GM18505 (cell line): ENCODE measurements at regions not wholly inside any gene's neighbourhood (a gene's known extent, or its start where the extent isn't known, plus 50 kb on each side); places are given as distances from the start of the nearest gene placed in this dataset.

ENCODE experiments used
- ATAC-seq: cut with Tn5 transposase; IDR thresholded peaks from one replicate; pipeline ENCODE4 v1.9.1; 2021; ENCODE audit not compliant: unreplicated experiment
- POLR2A ChIP-seq: IDR thresholded peaks from 4 replicates; pipeline ENCODE4 v1.6.1; 2011; ENCODE audit warnings: borderline replicate concordance; ENCODE audit not compliant: insufficient read depth, insufficient read length; ENCODE audit errors: extremely low read depth

DNA sequence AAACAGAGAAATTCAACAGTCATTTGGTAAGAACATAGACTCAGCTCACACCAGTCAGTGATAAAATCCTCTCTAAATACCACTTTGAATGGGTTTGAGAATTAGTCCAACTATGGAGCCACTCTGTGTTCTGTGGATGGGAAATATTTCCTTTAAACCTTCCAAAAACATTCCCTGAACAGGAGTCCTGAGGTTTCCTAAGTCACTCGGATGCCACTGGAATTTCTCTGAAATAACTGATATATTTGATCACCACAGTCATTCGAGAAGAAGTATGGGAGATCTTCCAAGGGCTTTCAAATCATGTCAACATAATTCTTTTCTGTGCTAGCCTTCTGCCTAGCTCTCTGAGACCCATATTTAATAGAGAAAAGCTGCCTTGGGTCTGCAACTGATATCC, 958.6 kb downstream of the STIM2 start:
- no peak for ATAC-seq
- TF ChIP-seq POLR2A = no peak

DNA sequence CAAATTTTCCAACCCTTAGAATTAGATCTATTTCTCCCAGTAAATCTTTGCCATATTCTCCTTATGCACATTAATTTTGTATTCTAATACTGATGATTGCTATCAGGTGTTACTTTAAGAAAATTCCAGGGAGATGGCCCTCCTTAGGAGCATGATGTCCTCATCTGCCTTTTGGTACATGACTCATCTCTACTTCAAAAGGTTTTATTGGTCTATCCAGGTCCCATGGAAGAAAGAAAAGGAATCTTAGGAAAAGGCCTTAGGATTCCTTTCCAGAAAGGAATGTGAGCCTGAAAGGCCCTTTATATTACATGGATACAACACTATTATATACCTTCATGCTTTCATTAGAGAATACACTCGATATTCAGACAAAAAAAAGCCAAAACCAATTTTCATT, 968.2 kb downstream of the STIM2 start:
- no peak for ATAC-seq
- no peak for TF ChIP-seq POLR2A

DNA sequence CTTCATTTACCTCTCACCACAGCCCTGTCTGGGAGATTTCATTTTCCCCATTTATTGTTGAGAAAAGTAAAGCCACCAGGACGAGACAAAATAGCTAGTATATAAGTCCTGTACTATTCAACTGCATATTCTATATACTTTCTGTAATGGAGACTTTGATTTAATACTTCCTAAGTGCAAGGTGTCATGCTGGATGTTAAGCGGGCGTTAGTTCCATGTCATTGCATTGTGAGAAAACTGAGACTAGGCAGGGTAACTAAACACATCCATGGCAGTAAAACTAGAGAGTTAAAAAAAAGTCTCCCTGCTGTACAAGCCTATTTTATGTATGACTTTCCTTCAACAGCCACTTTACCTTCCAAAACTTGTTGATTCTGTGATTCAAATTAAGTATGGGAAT, 969.6 kb downstream of the STIM2 start:
- no peak for ATAC-seq
- TF ChIP-seq POLR2A = no peak

DNA sequence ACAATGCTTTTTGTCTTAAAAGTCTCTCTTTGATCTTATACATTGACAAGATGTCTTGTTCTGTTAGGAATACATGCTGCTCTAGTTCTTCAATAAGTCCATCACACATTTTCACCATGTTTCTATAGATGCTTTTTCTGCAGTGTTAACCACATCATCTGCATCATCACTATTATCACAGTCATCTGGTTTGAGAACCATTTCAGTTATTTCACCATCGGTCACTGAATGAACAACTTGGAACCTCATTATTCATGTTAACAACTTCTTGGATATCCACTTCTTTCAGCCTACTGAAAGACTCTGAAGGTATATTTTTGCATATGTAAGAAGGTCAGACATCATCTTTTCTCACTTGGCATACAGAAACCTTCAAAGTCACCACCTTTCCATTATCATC, 975.2 kb downstream of the STIM2 start:
- no peak for ATAC-seq
- no peak for TF ChIP-seq POLR2A

DNA sequence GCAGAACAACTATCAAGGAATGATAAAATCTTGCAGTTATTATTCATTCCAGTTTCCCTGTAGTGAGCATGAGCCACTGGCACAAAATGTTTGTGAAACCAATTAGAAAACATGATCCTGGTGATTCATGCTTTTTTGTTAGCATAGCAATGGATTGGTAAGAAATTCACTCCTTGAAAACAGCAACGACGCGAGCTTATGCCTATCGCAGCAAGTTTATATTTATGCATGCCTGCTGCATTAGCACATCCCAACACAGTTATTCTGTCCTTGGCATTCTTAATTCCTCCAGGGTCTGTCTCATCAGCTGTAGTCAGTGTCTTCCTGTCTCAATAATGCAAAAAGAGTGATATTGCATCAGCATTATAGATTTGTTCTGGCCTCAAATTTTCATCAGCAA, 975.9 kb downstream of the STIM2 start:
- no peak for TF ChIP-seq POLR2A
- ATAC-seq = no peak

DNA sequence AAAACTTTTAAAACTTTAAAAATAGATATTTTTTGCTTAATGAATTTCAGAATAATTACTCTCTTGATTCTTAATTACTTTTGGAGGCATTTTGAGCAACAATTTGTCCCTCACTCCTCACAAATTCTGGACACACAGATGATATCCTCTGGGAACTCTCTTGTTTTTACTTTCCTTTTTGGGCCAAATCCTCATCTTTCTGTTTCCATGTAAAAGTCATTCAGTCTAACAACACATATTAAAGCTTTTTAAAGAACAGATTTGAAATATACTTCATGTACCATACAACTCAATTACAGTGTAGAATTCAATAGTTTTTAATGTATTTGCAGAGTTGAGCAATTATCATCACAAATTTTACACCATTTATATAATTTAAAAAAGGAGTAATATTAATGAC, 983.1 kb downstream of the STIM2 start:
- no peak for ATAC-seq
- no peak for TF ChIP-seq POLR2A

DNA sequence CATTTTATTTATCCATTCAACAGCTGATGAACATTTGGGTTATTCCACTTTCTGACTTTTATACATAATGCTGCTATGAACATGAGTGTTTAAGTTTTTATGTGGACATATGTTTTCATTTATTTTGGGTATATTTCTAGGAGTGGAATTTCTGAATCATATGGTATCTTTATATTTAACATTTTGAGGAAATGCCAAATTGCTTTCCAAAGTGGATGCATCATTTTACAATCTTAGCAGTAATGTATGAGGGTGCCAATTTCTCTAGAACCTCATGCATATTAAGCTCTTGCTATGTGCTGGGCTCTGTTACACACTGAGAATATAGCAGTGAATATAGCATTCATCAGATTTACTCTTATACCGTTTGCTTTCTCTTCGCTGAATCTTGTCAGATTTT, 983.7 kb downstream of the STIM2 start:
- ATAC-seq = no peak
- TF ChIP-seq POLR2A = no peak

DNA sequence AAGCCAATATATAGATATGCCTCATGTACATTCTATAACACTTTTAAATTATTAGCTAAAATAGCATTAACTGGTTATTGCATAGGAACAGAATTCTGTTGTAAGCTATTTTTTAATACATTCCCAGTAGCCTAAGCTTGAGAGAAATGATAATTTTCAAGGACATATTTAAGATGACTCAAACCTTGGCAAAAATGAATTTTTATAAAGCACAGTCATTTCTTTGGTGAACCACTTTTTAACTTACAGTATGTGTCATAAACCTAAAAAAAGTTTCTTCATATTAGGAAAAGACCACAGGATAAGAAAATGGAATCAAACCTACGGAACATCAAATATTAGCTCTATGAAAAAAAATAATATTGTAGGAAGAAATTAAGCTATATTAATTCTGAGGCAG, 986.3 kb downstream of the STIM2 start:
- no peak for TF ChIP-seq POLR2A
- ATAC-seq = no peak

DNA sequence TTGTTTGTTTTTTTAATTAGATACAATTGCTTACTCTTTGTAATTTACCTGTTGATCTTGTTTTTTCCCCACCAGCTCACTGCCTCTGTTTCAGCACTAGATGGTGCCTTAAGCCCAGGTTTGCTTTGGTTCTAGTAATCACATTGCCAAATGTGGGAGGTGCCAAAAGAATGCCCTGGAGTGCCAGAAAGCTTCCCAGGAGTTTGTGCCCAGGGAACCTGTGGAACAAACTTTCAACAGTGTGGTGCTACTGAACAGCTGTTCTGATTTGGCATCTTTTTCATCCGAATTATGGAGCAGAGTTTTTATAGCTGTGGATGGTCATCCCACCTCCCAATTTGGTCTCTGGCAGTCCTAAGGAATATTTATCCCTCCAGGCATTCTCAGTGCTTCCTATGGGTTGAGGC, 1000.7 kb downstream of the STIM2 start:
- no peak for ATAC-seq
- no peak for TF ChIP-seq POLR2A

DNA sequence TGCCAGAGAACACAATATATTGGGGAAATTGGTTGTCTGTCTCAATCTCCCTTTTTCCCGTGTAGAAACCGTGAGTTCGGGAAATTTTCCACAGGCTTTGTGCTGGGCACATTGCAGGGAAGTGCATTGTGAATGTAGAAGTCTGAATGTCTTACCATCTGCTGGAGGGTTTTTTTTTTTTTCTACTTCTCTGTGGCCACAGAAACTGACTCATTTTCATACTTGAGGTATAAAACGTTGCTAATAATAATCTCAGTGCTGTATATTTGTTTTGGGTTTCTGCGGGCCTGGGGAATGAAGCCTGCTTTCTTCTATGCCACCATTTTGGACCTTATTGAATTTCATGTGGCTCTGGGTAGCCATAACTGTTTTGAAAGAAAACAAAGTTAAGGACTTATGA, 1001.2 kb downstream of the STIM2 start:
- TF ChIP-seq POLR2A = no peak
- no peak for ATAC-seq

DNA sequence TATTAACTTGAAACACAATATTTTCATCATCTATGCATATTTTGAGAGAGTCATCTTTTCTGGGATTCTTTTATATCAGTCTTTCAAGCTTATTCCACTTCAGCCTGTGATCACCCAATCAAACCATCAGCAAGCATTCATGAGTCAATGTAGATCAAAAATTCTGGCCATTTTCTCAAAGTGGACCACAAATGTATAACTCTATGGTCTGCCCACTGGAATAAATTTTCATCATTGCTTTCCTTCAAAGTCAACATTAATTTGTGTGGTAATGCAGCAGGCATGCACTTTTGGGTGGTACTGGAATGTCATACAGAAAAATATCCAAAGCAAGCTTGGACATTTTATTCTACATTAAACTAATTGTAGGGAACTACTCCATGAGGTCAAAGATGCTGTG, 1013.0 kb downstream of the STIM2 start:
- ATAC-seq = no peak
- TF ChIP-seq POLR2A = no peak

DNA sequence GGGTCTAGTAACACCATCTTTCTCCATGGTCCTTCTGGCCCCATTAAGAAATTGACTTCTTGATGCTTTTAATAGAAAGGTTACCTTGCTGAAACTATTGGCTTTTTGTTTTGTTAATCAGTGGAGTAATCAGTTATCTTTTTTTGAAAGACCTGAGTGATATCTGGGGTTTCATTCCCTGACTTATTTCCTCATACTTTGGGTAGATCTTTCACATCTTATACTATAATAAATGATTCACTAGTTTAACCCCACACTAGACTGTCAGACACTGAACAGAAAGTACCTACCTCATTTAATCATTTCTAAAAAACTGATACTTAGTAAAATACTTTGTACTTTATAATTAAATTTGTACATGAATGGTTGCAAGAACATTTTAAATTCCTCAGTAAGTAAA, 1021.1 kb downstream of the STIM2 start:
- no peak for TF ChIP-seq POLR2A
- ATAC-seq = no peak

DNA sequence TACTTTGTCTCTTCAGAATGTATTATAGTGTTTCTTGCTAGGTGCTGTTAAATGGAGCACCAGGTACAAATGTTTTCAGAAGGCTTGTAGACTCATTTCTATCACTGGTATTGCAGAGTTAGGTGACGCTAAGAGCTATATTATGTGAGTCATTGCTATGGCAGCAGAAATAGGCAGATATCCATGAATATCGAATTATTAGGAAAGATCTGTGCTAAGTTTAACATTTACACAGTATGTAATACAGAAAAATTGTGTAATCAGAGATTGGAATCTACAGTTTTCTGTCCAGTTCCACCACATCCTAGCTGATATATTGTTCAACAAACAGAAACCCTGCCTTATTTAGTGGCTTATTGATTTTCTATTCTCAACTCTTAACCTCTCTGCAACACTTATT, 1025.5 kb downstream of the STIM2 start:
- ATAC-seq = no peak
- TF ChIP-seq POLR2A = no peak

DNA sequence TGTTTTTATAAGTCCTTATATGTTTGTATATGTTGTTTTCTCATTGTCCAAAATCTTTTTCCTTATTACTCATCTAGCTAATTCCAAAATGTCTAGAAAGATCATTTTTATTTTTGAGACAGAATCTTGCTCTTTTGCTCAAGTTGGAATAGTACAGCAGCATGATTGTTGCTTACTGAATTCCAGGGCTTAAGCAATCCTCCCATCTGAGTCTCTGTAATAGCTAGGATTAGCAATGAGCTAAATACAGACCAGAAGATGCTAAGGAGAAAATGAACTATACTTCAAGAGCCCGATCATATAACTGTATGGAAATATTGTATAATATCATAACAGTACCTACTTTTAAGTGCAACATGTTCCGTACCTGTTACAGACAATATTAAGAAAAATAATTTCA, 1027.0 kb downstream of the STIM2 start:
- TF ChIP-seq POLR2A = no peak
- ATAC-seq = no peak

DNA sequence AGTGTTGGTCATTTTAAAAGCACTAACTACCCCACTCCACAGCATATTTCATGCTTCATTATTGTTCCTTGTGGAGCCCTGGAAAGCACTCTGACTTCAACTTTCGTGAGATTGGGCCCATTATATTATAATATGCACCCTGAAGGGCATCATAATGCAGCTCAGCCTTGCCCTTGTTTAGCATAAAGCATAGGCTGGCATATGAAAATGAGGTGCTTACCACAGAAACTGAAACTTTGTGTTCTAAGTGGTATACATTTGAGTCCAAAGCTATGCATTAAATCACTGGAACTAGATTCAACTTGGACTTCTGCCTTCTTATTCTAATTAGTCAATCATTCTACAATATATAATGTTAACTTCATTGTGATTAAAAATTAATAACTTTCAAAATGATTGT, 1027.9 kb downstream of the STIM2 start:
- no peak for ATAC-seq
- TF ChIP-seq POLR2A = no peak

DNA sequence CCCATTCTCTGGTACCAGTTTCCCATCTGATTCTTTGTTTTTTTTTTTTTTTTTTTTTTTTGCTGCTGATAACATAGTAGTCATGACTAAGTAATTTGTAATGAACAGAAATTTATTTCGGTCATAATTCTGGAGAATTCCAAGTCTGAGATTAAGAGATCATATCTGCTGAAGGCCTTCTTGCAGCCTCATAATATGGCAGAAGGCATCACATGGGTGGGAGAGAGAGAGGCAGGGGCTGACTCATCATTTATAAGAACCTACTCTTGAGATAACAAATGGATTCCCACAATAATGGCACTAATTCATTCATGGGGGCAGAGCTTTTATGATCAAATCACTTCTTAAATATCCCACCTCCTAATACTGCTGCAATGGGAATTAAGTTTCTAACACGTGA, 1034.3 kb downstream of the STIM2 start:
- ATAC-seq = no peak

DNA sequence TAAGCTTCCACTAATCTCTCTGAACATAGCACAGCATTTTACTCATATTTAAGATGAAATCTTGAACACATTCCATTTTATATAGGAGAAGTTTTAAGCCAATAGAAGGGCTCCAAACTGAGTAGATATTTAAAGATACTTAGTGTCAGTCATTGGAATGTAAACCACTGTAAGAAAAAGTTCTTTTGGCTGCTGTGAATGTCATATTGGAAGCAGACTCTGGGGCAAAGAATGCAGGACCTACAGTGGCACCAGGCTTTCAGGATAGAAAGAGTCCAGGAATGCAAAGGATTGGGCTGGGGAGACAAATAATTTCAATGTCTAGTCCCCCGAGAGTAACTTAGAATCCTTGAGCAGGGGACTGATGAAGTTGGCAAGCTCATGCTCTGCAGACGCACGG, 1047.7 kb downstream of the STIM2 start:
- TF ChIP-seq POLR2A = no peak
- ATAC-seq = no peak

More for the DNA sequence above, 1034.3 kb downstream of the STIM2 start:
- TF ChIP-seq POLR2A = no peak

DNA sequence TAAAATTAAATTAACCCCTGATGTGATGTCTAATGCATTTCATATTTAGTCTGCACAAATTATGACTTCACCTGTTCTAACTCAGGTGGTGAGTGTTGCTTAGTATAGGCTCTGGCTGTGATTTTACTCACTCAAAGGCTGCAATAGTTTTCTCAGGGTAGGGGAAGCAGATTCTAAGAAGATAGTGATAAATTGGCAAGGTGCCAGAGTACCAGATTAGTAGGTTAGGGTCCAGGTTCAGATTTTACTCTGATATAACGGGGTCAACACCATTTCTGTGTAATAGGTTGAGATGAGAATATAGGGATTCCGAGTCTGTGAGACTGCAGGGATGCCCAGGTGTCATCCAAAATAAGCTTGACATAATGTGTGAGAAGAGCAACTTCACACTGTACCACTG, 1049.6 kb downstream of the STIM2 start:
- no peak for ATAC-seq
- no peak for TF ChIP-seq POLR2A
